ENCODE measurements at regions not wholly inside any gene's neighbourhood (a gene's known extent, or its start where the extent isn't known, plus 50 kb on each side); places are given as distances from the start of the nearest gene placed in this dataset.

- no peak for DNase-seq (ENCODE audit: extremely low read depth in 1 of 4, low spot score in 3 of 4)
- no peak overlapping the region for H3K27ac ChIP-seq (ENCODE audit: extremely low read depth, low read depth, low read length)
Measured at GRCh38 chr3:118412503-118412902, 622.1 kb downstream of the IGSF11 start.

More at GRCh38 chr3:118412503-118412902, 622.1 kb downstream of the IGSF11 start:
- no peak overlapping the region for H3K4me2 ChIP-seq (ENCODE audit: insufficient read depth, low read length)
- no peak overlapping the region for H3K9ac ChIP-seq (ENCODE audit: insufficient read depth in 1 of 2, low read depth in 2 of 2, low read length in 2 of 2)
- no peaks in the 10 kb centered on the region for H3K9me3 ChIP-seq (replicated peaks; ENCODE audit: control insufficient read depth, insufficient read depth, low read depth, low read length)
- 0% methylated on average over 1 of the region's 1 CpG for WGBS (ENCODE audit: insufficient coverage, low coverage, missing lambda C conversion rate)
- H3K27me3 ChIP-seq (ENCODE audit: control insufficient read depth in 2 of 2, insufficient read depth in 2 of 2, low read length in 2 of 2), result no peaks in the 10 kb centered on the region
- ATAC-seq (no peak), FAIRE-seq (no peak)
- no peak overlapping the region for H3K4me3 ChIP-seq
- no peak overlapping the region for H2AFZ ChIP-seq (ENCODE audit: low read depth, low read length)
- in situ Hi-C loops (cut with MboI) (no loop called here), intact Hi-C loops (cut with micrococcal nuclease) (no loop called here)
- ChIA-PET POLR2A (no interaction called here), CTCF (ENCODE audit: low intra/inter-chr PET ratio) (no interaction called here)
- H3K9me1 ChIP-seq (ENCODE audit: control insufficient read depth, insufficient read depth, low read length), result no peaks in the 10 kb centered on the region
- H3K79me2 ChIP-seq (ENCODE audit: control insufficient read depth, insufficient read depth, low read length), result no peaks in the 10 kb centered on the region
- no peaks in the 10 kb centered on the region for H3K4me1 ChIP-seq (replicated peaks in 1 of 2; ENCODE audit: control insufficient read depth in 2 of 2, insufficient read depth in 2 of 2, low read length in 2 of 2)
- TF ChIP-seq E2F8 (IDR thresholded peaks at IDR 0.05; ENCODE audit: low read depth, partially characterized antibody) (no peak), ZBTB12 (CRISPR knock-in tag; IDR thresholded peaks at IDR 0.05) (no peak), CBFB (CRISPR knock-in tag; IDR thresholded peaks at IDR 0.05) (no peak), HDGF (IDR thresholded peaks at IDR 0.05) (no peak), RFX7 (CRISPR knock-in tag; IDR thresholded peaks at IDR 0.05) (no peak), KHSRP (IDR thresholded peaks at IDR 0.05) (no peak), RBM34 (IDR thresholded peaks at IDR 0.05; ENCODE audit: borderline replicate concordance, insufficient read depth, low read length) (no peak), CREB3L1 (IDR thresholded peaks at IDR 0.05; ENCODE audit: borderline replicate concordance, low read depth) (no peak)
- no peaks in the 10 kb centered on the region for H3K36me3 ChIP-seq (ENCODE audit: control insufficient read depth, insufficient read depth, low read length)
- no peaks in the 10 kb centered on the region for H4K20me1 ChIP-seq (replicated peaks; ENCODE audit: control insufficient read depth, insufficient read depth, low read length)
- no TSS peak for BruUV-seq (replicated peaks)

Measured in K562 (cell line).